ENCODE measurements at regions not wholly inside any gene's neighbourhood (a gene's known extent, or its start where the extent isn't known, plus 50 kb on each side); places are given as distances from the start of the nearest gene placed in this dataset.

DNA sequence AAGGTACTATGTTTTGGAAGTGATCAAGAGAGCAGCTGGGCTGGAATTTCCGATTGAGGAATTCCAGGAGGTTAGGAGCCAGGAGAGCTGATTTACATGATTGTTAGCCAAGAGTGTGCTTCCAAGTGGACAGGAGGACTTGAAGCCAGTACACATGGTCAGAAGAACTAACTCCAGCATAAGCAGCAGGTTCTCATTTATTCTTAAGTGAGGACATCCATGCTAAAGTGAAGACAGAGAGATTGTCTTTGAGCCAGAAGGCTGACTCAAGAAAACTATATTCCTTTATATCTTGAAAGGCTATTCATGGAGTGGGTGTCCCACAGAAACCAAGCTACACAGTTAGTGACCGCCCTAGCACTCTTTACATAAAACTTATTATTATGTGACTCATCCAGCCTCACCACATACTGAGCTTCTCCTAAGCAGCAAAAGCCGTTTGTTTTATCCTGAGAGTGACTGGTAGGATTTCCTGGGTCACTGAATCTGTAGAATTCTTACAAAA is 56.7 kb upstream of the SEMA3A start:
- TF ChIP-seq GATA3 (IDR thresholded peaks at IDR 0.05; ENCODE audit: low read depth, low read length) (no peak), GATA2 (IDR thresholded peaks at IDR 0.05; ENCODE audit: low read depth, low read length) (no peak)

DNA sequence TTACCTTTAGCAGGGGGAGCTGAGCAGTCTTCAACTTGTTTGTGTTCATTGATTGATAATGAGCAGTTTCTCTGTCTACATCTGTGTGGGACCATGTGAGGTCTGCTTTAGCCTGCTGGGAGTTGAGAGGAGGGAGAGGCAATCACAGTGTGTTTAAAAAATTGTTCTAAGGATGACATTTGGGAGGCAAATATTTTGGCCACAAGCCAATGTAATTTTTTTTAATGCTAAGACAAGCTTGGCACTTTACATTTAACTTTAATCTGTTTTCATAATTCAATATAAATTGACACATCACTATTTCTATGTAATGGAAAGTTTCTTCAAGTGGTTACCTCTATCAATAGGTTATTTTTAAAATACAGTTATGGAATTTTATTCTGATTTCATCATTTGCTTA is 55.9 kb upstream of the SEMA3A start:
- TF ChIP-seq GATA2 (IDR thresholded peaks at IDR 0.05; ENCODE audit: low read depth, low read length) = no peak
- no peak for TF ChIP-seq GATA3 (IDR thresholded peaks at IDR 0.05; ENCODE audit: low read depth, low read length)

DNA sequence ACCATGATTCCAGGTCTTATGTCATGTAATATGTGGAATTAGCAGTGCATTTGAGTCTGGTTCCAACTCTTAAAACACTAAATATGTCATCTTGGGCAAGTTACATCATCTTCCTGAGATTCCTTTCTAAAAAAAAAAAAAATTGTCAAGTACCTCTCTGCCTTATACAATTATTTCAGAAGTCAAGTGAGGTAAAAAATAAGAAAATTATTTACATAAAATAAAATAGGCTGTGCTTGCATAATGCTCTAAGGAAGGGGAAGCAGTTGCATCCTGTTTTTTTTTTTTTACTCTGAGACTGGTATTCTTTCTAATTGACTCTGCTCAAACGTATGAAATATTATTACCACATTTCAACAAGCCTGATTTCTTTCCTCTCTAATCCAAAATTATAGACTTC is 55.1 kb upstream of the SEMA3A start:
- TF ChIP-seq GATA3 (IDR thresholded peaks at IDR 0.05; ENCODE audit: low read depth, low read length) = no peak
- no peak for TF ChIP-seq GATA2 (IDR thresholded peaks at IDR 0.05; ENCODE audit: low read depth, low read length)

DNA sequence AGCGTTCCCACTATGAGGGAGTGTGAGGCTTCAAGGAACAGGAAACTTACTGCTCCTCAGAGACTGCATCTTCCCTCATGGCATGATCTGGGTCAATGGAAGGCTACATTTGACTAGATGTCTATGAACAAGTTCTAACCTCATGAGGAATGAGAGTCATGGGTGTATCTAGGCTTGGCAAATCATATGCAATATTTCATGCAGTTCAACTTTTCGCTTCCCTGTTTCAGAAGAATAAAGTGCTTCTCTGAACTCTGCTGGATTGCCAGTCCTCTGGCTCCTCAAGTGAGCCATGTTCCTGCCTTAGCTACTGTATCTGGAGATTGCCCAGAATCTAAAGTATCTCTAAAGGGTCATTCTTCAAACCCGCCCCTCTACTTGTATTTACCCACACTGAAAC is 54.3 kb upstream of the SEMA3A start:
- no peak for TF ChIP-seq GATA3 (IDR thresholded peaks at IDR 0.05; ENCODE audit: low read depth, low read length)
- TF ChIP-seq GATA2 (IDR thresholded peaks at IDR 0.05; ENCODE audit: low read depth, low read length) = no peak

DNA sequence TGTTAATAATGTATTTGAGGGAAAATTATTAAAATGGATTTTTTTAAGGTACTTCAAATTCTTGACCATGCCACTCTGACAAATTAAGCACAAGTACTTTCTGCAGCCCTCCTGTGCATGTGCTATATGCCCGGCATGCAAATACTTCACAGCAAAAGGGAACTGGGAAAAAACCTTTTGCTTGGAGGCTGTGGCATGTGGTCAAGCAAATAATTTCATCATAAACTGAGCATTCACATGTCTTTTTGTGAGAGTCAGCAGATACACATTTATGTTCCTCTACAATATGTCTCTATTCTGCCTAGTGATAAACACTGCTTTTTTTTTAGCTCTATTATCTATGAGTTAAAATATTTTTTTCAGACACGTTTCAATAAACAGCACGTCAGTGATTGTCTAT is 53.7 kb upstream of the SEMA3A start:
- TF ChIP-seq GATA3 (IDR thresholded peaks at IDR 0.05; ENCODE audit: low read depth, low read length) (no peak), GATA2 (IDR thresholded peaks at IDR 0.05; ENCODE audit: low read depth, low read length) (no peak)

DNA sequence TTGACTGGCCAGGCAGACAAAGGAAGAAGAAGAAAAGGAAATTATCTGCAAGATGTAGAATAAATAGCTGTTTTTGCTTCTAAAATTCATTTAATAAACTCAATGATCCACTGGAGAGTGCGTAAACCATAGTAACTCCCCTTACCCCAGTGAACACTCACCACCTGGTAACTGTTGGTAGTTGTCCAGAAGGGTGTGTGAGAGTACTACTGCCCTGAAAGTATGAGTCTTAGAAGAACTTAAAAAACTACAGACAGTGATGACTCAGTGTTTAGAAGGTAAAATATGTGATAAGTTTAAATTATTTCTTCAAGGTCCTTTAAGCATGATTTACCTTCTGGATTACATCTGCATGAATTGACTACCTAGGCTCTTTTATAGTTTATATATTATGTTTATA is 53.0 kb upstream of the SEMA3A start:
- no peak for TF ChIP-seq GATA2 (IDR thresholded peaks at IDR 0.05; ENCODE audit: low read depth, low read length)
- TF ChIP-seq GATA3 (IDR thresholded peaks at IDR 0.05; ENCODE audit: low read depth, low read length) = no peak

DNA sequence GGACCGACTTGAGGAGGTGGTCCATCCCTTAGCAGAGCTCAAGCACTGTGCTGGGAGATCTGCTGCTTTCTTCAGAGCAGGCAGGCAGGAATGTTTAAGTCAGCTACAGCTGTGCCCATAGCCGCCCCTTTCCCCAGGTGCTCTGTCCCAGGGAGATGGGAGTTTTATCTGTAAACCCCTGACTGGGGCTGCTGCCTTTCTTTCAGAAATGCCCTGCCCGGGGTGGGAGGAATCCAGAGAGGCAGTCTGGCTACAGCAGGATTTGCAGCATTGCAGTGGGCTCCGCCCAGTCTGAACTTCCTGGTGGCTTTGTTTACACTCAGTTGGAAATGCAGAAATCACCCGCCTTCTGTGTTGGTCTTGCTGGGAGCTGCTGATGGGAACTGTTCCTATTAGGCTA is 51.2 kb upstream of the SEMA3A start:
- no peak for TF ChIP-seq GATA3 (IDR thresholded peaks at IDR 0.05; ENCODE audit: low read depth, low read length)
- TF ChIP-seq GATA2 (IDR thresholded peaks at IDR 0.05; ENCODE audit: low read depth, low read length) = no peak

Data from SH-SY5Y (cell line).